GM18502 (cell line): ENCODE measurements at regions not wholly inside any gene's neighbourhood (a gene's known extent, or its start where the extent isn't known, plus 50 kb on each side); places are given as distances from the start of the nearest gene placed in this dataset.
"Not testable (repeated sequence)": the region's sequence is repeated elsewhere in the genome, so short reads cannot be mapped to it uniquely, and the experiment has no call there.

ENCODE experiments used
- ATAC-seq: cut with Tn5 transposase; IDR thresholded peaks from one replicate; pipeline ENCODE4 v1.9.1; 2021; ENCODE audit warnings: mild to moderate bottlenecking; ENCODE audit not compliant: unreplicated experiment, poor library complexity

GRCh38 chr11:106275151-106275550 lies 197.7 kb downstream of the AASDHPPT start:
- no peak for ATAC-seq

DNA sequence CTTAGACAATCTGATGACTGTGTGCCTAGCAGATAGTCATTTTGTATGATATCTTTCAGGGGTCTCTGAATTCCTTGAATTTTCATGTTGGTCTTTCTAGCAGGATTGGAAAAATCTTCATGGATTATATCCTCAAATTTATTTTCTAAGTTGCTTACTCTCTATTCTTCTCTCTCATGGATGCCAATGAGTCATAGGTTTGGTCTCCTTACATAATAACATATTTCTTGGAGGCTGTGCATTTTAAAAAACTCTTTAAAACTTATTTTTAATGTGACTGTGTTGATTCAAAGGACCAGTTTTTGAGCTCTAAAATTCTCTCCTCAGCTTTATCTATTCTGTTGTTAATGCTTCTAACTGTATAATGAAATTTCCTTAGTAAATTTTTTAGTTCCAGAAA lies 198.7 kb downstream of the AASDHPPT start:
- ATAC-seq = no peak

DNA sequence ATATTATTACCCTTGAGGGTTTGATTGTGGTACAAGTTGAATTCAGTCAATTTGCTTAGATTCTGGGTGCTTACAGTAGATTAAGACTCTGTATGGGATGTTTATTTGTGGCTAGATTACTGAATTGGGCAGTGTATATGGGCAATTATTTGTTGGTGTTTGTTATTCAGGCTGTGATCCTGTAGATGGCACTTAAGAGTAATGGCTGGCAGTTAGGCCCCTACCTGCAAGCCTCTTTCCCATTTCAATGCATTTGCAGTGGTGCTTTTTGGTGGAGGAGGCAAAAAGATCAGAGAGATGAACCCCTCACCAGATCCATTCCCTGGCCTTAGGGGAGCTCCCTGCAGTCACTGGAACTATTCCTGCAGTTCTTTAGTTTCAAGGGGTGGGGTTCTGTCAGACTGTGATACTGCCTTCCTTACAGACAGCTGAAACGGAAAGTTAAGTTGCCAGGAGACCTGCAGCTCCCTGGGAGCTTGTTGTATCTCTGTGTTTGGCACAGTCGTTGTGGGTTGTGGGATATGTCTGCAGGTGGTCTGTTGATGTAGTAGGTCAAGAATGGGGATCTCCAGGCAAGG lies 199.5 kb downstream of the AASDHPPT start:
- no peak for ATAC-seq

DNA sequence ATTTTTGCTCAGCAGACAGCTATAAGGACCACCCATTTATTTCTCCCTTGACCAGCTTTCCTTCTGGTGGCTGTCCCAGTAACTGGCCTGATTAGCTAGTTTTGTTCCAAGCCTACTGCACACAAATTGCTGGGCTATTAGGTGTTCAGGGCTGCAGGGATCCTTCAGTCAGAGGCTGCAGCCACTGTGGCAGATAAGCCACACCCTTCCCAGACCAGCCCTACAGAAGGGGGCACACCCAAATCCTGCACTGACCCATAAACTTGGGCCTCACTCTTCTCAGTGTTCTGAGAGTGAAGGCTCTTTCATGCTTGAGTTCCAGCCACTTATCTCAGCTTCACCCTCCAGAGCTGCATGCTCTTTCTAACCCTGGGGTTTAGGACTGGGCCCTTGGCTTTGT lies 200.0 kb downstream of the AASDHPPT start:
- no peak for ATAC-seq

GRCh38 chr11:106278391-106278790 lies 200.9 kb downstream of the AASDHPPT start:
- no peak for ATAC-seq

- ATAC-seq = no peak
Observed at GRCh38 chr11:106280036-106280435, 202.6 kb downstream of the AASDHPPT start.

DNA sequence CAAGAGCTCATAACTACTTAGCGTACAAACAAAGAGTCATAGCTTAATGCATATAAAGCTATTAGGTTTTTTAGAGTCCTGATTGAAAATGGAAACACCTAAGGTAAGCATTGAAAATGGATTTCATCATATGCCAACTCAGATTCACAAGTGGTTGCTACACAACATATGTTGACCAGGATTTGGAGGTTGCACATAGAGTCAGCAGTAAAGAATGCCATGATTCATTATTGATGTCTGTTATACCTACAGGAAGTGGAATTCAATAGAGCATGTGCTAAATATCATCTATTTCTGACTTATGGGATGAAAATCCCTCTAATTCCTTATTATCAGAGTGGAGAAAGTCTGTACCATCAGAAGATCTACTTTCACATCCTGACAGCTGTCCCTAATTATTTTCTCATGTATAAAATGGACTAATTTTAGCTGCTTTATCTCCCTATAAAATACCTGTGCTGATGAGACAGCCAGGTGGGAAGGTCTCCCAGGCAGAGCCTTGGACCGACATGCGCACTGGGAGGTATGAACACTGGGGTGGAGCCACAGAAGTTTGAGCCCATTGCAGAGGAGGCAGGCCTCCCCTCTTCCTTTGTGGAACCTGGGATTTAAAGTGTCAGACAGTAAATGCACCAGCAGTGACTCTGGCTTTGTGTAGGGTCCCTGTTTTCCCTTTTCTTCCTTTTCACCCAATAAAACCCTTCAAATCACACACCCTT lies 204.2 kb downstream of the AASDHPPT start:
- ATAC-seq = no peak

DNA sequence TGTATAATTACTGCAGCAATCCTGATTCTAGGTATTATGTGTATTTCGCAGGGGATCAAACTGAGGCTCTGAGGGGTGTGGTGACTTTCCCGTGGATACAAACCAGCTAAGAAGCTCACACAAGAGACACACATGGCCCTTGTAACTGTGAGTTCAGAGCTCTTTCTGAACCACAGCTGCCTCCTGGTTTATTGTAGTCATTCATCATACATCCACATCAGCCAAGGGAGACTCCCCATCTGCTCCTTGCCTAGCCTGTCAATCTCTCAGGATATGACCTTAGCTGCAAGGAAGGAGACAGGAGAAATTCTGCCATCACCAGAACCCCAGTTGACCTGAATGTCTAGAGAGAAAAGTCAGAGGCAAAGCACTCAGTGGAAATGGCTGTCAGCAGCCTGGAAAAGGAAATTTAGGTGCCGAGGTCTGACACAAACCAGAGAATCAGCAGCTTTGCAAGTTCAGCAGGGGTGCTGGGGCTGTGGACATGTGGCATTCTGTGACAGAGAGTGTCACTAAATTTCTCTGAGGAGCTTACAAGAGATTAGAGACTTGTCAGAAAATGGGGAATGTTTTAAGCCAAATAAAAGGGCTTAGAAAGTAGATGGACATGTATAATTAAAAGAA lies 209.5 kb downstream of the AASDHPPT start:
- ATAC-seq = no peak

- no peak for ATAC-seq
Observed at GRCh38 chr11:106288057-106288456, 210.6 kb downstream of the AASDHPPT start.

DNA sequence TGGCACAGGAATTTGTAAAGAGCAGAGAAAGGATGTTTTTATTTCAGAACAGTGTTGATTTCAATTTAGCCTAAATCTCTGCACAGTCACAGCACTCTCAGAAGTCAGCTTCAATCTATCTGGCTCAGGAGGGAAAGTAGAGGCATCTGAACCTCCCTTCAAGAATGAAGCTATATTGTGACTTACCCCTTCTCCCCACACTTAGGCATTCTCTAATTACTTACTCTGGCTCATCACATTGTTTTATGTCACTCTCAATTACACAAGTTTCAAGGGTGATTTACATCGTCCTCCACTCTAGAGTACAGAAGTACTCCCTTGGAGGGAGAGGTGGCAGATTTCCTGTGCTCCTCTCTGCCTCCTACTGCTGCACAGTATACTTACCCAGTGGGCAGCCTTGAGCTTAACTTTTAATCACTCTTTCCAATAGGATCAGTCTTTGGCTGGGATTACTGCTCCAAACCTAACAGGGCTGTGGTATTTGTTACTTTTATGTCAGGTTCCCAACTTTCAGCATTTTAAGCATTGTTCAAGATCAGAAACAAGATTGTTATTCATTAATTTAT lies 211.4 kb downstream of the AASDHPPT start:
- no peak for ATAC-seq

- ATAC-seq = no peak
Observed at GRCh38 chr11:106292526-106292925, 215.1 kb downstream of the AASDHPPT start.

DNA sequence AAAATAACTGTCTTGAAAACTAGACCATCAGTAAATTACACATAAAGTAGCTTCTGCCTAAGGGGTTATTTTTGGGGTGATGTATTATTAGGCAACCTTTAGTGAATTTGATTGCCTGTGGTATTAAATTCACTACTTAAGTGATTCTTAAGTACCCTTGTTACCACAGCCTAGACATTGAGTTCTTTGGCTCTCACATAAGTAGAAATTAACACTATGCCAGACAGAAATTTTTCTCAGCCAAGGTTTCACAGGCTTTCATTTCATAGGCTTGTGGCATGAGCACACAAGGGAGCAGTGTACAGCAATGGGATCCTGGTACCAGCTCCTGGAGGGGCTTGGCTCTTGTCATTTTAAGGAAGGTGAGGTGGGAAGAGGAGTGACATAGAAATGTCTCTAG lies 218.5 kb downstream of the AASDHPPT start:
- ATAC-seq = no peak

DNA sequence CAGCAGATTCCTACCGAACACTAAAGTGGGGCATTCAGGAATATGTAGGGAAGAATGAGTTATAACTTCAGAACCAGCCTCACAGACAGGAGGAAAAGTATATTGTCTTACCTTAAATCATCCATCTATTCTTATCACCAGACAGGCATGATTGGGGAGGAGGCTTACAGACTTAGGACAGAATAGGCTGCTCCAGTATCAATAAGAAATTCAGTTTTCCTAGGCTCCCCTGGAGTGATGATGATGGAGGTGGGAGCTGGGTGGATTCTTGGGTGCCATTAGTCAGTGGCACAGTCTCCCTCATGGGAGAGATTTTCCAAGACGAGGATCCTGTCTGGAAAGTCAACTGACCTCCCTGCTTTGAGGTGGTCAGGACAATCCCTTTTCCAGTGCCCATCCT lies 225.0 kb downstream of the AASDHPPT start:
- ATAC-seq = no peak

DNA sequence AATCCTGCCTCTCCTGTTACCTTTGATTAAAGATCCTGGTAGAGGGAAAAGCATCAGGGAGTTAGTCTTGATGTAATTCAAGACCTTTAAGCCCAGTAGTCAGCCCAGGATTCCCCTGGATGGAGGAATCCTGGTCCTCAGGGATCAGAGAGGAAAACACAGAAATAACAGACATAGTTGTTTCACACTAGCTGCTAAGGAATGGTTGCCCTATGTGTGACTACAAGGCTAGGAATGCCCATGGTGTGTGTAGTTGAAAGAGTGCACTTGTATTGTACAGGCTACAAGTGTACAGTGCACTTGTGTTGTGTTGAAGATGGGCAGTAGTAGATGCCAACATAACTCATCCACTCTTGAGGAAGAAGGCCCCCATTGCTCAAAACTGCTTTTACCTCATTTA lies 226.8 kb downstream of the AASDHPPT start:
- ATAC-seq = no peak

DNA sequence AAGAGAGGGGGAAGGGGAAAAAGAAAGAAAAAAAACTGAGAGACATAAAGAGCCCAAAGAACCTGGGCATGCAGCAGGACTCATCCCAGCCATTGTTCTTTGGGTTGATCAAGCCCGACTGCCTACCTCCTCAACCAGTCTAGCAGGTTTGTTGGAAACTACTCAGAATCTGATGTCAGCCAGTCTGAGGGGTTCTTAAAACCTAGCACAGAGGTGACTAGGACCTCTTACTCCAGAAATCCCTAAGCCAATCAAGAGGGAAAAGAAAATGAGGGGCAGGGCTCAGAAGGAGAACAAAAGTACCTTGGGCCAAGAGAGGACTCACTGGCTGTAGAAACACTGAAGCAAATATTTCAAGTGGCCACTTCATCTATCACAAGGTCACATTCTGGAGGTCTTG lies 228.0 kb downstream of the AASDHPPT start:
- no peak for ATAC-seq

- no peak for ATAC-seq
Observed at GRCh38 chr11:106306942-106307341, 229.5 kb downstream of the AASDHPPT start.

GRCh38 chr11:106309070-106309684 lies 231.7 kb downstream of the AASDHPPT start:
- ATAC-seq = no peak

- ATAC-seq = no peak
Observed at GRCh38 chr11:106311531-106312230, 234.2 kb downstream of the AASDHPPT start.

DNA sequence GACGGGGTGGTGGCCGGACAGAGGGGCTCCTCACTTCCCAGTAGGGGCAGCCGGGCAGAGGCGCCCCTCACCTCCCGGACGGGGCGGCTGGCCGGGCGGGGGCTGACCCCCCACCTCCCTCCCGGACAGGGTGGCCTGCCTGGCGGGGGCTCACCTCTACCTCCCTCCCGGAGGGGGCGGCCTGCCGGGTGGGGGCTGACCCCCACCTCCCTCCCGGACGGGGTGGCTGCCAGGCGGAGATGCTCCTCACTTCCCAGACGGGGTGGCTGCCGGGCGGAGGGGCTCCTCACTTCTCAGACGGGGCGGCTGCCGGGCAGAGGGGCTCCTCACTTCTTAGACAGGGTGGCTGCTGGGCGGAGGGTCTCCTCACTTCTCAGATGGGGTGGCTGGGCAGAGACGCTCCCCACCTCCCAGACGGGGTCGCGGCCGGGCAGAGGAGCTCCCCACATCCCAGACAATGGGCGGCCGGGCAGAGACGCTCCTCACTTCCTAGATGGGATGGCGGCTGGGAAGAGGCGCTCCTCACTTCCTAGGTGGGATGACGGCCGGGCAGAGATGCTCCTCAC lies 239.8 kb downstream of the AASDHPPT start:
- ATAC-seq = not testable (repeated sequence)

- no peak for ATAC-seq
Observed at GRCh38 chr11:106321601-106322000, 244.1 kb downstream of the AASDHPPT start.
